IMR-90 (cell line): ENCODE measurements at regions not wholly inside any gene's neighbourhood (a gene's known extent, or its start where the extent isn't known, plus 50 kb on each side); places are given as distances from the start of the nearest gene placed in this dataset.

ENCODE experiments used
- ATAC-seq: fragments of 200-7000 bp; cut with Tn5 transposase; 2 replicates; pipeline ENCODE4 v1.9.1; 2020; ENCODE audit warnings: low read depth, mild to moderate bottlenecking, moderate library complexity
- BruUV-seq: library from RNA; stranded (reverse); fragments of 400-500 nt; replicated peaks from 2 replicates; lab custom pipeline; 2021; lab: Mats Ljungman, UMichigan
- CTCF ChIA-PET: fragments of 300-600 bp; formaldehyde crosslinking; extraction: SDS; loops from one replicate; lab custom pipeline; 2021; ENCODE audit warnings: antibody characterized with exemption; lab: Yijun Ruan, JAX
- POLR2A ChIA-PET: fragments of 300-600 bp; sonication (Branson Sonifier 250); formaldehyde crosslinking; loops from one replicate; lab custom pipeline; 2022; ENCODE audit warnings: antibody characterized with exemption; ENCODE audit not compliant: unreplicated experiment; lab: Charles Lee
- DNase-seq: peaks from one replicate; pipeline ENCODE4 v3.0.0; 2013
- H2AFZ ChIP-seq: replicated peaks from 2 replicates; pipeline ENCODE3; 2013; ENCODE audit warnings: low read length, mild to moderate bottlenecking; ENCODE audit not compliant: poor library complexity
- H2AK5ac ChIP-seq: 2 replicates; pipeline ENCODE4 v1.6.1; 2013; ENCODE audit warnings: low read depth, low read length, inconsistent platforms
- H2AK9ac ChIP-seq: replicated peaks from 2 replicates; pipeline ENCODE3; 2013; ENCODE audit warnings: mild to moderate bottlenecking, low read depth, low read length, moderate library complexity; ENCODE audit not compliant: poor library complexity
- H2BK120ac ChIP-seq: 2 replicates; pipeline ENCODE4 v1.6.1; 2013; ENCODE audit warnings: low read depth, low read length, inconsistent platforms
- H2BK15ac ChIP-seq: 3 replicates; pipeline ENCODE4 v1.6.1; 2013; ENCODE audit warnings: low read depth, low read length, inconsistent platforms
- H2BK20ac ChIP-seq: 2 replicates; pipeline ENCODE4 v1.6.1; 2013; ENCODE audit warnings: low read depth, mild to moderate bottlenecking, inconsistent platforms, low read length, moderate library complexity
- H2BK5ac ChIP-seq: 2 replicates; pipeline ENCODE4 v1.6.1; 2013; ENCODE audit warnings: mild to moderate bottlenecking, low read depth, low read length, inconsistent platforms; ENCODE audit not compliant: poor library complexity, severe bottlenecking
- H3K14ac ChIP-seq: replicated peaks from 2 replicates; pipeline ENCODE4 v1.6.1; 2013; ENCODE audit warnings: low read depth, low read length, inconsistent platforms
- H3K18ac ChIP-seq: 2 replicates; pipeline ENCODE4 v1.6.1; 2013; ENCODE audit warnings: low read depth, low read length, control low read depth
- H3K23ac ChIP-seq: 2 replicates; pipeline ENCODE4 v1.6.1; 2013; ENCODE audit warnings: low read depth, low read length, inconsistent platforms
- H3K27ac ChIP-seq: 2 replicates; pipeline ENCODE4 v1.5.1; 2013; ENCODE audit warnings: mild to moderate bottlenecking, control low read depth, low read length; ENCODE audit not compliant: insufficient read depth
- H3K27me3 ChIP-seq: 2 replicates; pipeline ENCODE4 v1.6.1; 2013; ENCODE audit warnings: low read length; ENCODE audit not compliant: control insufficient read depth, insufficient read depth
- H3K36me3 ChIP-seq: 2 replicates; pipeline ENCODE4 v1.6.1; 2013; ENCODE audit warnings: low read length, mixed read lengths; ENCODE audit not compliant: control insufficient read depth, insufficient read depth
- H3K4ac ChIP-seq: 2 replicates; pipeline ENCODE4 v1.6.1; 2013; ENCODE audit warnings: low read depth, low read length, inconsistent platforms
- H3K4me1 ChIP-seq: 2 replicates; pipeline ENCODE4 v1.6.1; 2013; ENCODE audit warnings: low read length, mixed read lengths; ENCODE audit not compliant: control insufficient read depth, insufficient read depth
- H3K4me2 ChIP-seq: 2 replicates; pipeline ENCODE4 v1.6.1; 2013; ENCODE audit warnings: low read depth, mild to moderate bottlenecking, control low read depth, low read length, moderate library complexity
- H3K4me3 ChIP-seq: 2 replicates; pipeline ENCODE4 v1.5.1; 2013; ENCODE audit warnings: low read depth, mild to moderate bottlenecking, control low read depth, low read length, moderate library complexity; ENCODE audit not compliant: insufficient read depth
- H3K56ac ChIP-seq: 2 replicates; pipeline ENCODE4 v1.6.1; 2013; ENCODE audit warnings: low read length, inconsistent platforms; ENCODE audit not compliant: insufficient read depth; ENCODE audit errors: extremely low read depth
- H3K79me1 ChIP-seq, 2 experiments: 2 replicates each; pipeline ENCODE4 v1.6.1; 2013; ENCODE audit warnings: low read length in 2 of 2, inconsistent platforms in 1 of 2, low read depth in 1 of 2
- H3K9ac ChIP-seq: 2 replicates; pipeline ENCODE4 v1.6.1; 2013; ENCODE audit warnings: low read depth, low read length, control low read depth
- H3K9me1 ChIP-seq: 2 replicates; pipeline ENCODE4 v1.6.1; 2013; ENCODE audit warnings: low read length, inconsistent platforms; ENCODE audit not compliant: insufficient read depth
- H3K9me3 ChIP-seq: 2 replicates; pipeline ENCODE4 v1.6.1; 2013; ENCODE audit warnings: low read length; ENCODE audit not compliant: control insufficient read depth, insufficient read depth
- H4K20me1 ChIP-seq: 2 replicates; pipeline ENCODE4 v1.6.1; 2013; ENCODE audit warnings: low read length, inconsistent platforms; ENCODE audit not compliant: insufficient read depth
- H4K5ac ChIP-seq: 2 replicates; pipeline ENCODE4 v1.6.1; 2013; ENCODE audit warnings: mild to moderate bottlenecking, low read depth, low read length, control low read depth
- H4K8ac ChIP-seq, 2 experiments: 2 replicates each; pipeline ENCODE4 v1.6.1; 2013; ENCODE audit warnings: low read depth in 2 of 2, low read length in 2 of 2, control low read depth in 1 of 2, inconsistent platforms in 1 of 2
- H4K91ac ChIP-seq: 2 replicates; pipeline ENCODE4 v1.6.1; 2013; ENCODE audit warnings: low read depth, low read length, inconsistent platforms; ENCODE audit not compliant: insufficient read depth
- BHLHE40 ChIP-seq: fragments of 150-350 bp; IDR thresholded peaks from 2 replicates; pipeline ENCODE4 v1.6.1; 2016; ENCODE audit warnings: mild to moderate bottlenecking, low read depth, low read length
- CEBPB ChIP-seq: IDR thresholded peaks from 2 replicates; pipeline ENCODE4 v1.6.1; 2012; ENCODE audit warnings: low read depth, low read length, improper control_type of control experiment
- CHD1 ChIP-seq: IDR thresholded peaks from 2 replicates; pipeline ENCODE4 v1.6.1; 2012; ENCODE audit warnings: low read depth, low read length, improper control_type of control experiment
- CTCF ChIP-seq: conservative IDR thresholded peaks from 2 replicates; pipeline ENCODE4 v1.5.1; 2012; ENCODE audit warnings: mild to moderate bottlenecking, low read depth, low read length, improper control_type of control experiment
- ELK1 ChIP-seq: fragments of 150-350 bp; IDR thresholded peaks from 2 replicates; pipeline ENCODE4 v1.6.1; 2016; ENCODE audit warnings: low read depth, mild to moderate bottlenecking, low read length, moderate library complexity, borderline replicate concordance
- FOS ChIP-seq: fragments of 150-350 bp; IDR thresholded peaks from 2 replicates; pipeline ENCODE4 v1.6.1; 2016; ENCODE audit warnings: low read depth, low read length
- MAFK ChIP-seq: IDR thresholded peaks from 2 replicates; pipeline ENCODE4 v1.6.1; 2012; ENCODE audit warnings: low read depth, low read length, improper control_type of control experiment
- MAZ ChIP-seq: IDR thresholded peaks from 2 replicates; pipeline ENCODE4 v1.6.1; 2012; ENCODE audit warnings: low read depth, mild to moderate bottlenecking, low read length, improper control_type of control experiment, moderate library complexity, borderline replicate concordance
- MXI1 ChIP-seq: IDR thresholded peaks from 2 replicates; pipeline ENCODE4 v1.6.1; 2012; ENCODE audit warnings: low read depth, mild to moderate bottlenecking, low read length, moderate library complexity, borderline replicate concordance
- POLR2A ChIP-seq: IDR thresholded peaks from 2 replicates; pipeline ENCODE4 v1.6.1; 2012; ENCODE audit warnings: mild to moderate bottlenecking, low read depth, low read length
- RAD21 ChIP-seq: IDR thresholded peaks from 2 replicates; pipeline ENCODE4 v1.6.1; 2012; ENCODE audit warnings: low read length, improper control_type of control experiment
- RCOR1 ChIP-seq: IDR thresholded peaks from 2 replicates; pipeline ENCODE4 v1.6.1; 2012; ENCODE audit warnings: mild to moderate bottlenecking, low read length, improper control_type of control experiment; ENCODE audit not compliant: insufficient replicate concordance
- RFX5 ChIP-seq: IDR thresholded peaks from 2 replicates; pipeline ENCODE4 v1.8.0; 2012; ENCODE audit warnings: low read depth, mild to moderate bottlenecking, low read length, moderate library complexity
- SMC3 ChIP-seq: fragments of 150-350 bp; IDR thresholded peaks from 2 replicates; pipeline ENCODE4 v1.6.1; 2016; ENCODE audit warnings: low read depth, mild to moderate bottlenecking, antibody characterized with exemption, low read length, moderate library complexity
- WGBS, 2 experiments: methylation state at CpG; one replicate each; pipeline versions ENCODE4 v1.1.5 to v1.1.7; 2013; ENCODE audit warnings: missing lambda C conversion rate in 2 of 2; ENCODE audit not compliant: insufficient read length in 1 of 2; ENCODE audit errors: extremely low coverage in 2 of 2; 5-methylcytosine and 5-hydroxymethylcytosine counted together
- dilution Hi-C: fragments of 300-500 bp; cut with HindIII; formaldehyde crosslinking; loops from one replicate; pipeline ENCODE4 v1.14.3; 2018; ENCODE audit warnings: low sequenced_read_pairs; ENCODE audit not compliant: unreplicated experiment
- in situ Hi-C: fragments of 300-500 bp; cut with MboI; formaldehyde crosslinking; loops from 3 replicates; pipeline ENCODE4 v1.14.3; 2019; ENCODE audit warnings: low sequenced_read_pairs, inconsistent platforms, mixed read lengths
- intact Hi-C: fragments of 100-400 bp; cut with micrococcal nuclease; formaldehyde crosslinking; loops from 2 replicates; pipeline ENCODE4 v1.10.0; 2022
- TF ChIP-seq, protein P1 (sequence below): fragments of 150-350 bp; IDR thresholded peaks from 2 replicates; pipeline ENCODE4 v1.6.1; 2017; ENCODE audit warnings: mild to moderate bottlenecking, antibody characterized with exemption, low read length, low read depth

GRCh38 chr18:79612291-79613108 is 67.1 kb upstream of the CTDP1 start:
- Histone ChIP-seq H3K9ac (no peak overlapping the region), H3K27ac (no peak overlapping the region), H3K27me3 (peaks cover 8% of the 10 kb centered on the region; the same call in 1 of the 2 replicates), H3K56ac (no peak overlapping the region), H2AK5ac (no peak overlapping the region), H3K4me3 (no peak overlapping the region), H4K91ac (no peak overlapping the region), H3K9me3 (no peaks in the 10 kb centered on the region), H3K4me1 (peaks cover 9% of the 10 kb centered on the region), H3K36me3 (no peaks in the 10 kb centered on the region), H2BK20ac (no peak overlapping the region), H3K4me2 (no peak overlapping the region), H3K23ac (no peak overlapping the region), H2AFZ (no peak overlapping the region), H2BK5ac (no peak overlapping the region), H3K9me1 (no peaks in the 10 kb centered on the region; the same call in 1 of the 2 replicates), H2BK120ac (no peak overlapping the region), H4K5ac (no peak overlapping the region), H4K20me1 (no peaks in the 10 kb centered on the region; the same call in 1 of the 2 replicates), H3K79me1 (no peaks in the 10 kb centered on the region), H4K8ac (no peak overlapping the region), H3K18ac (no peak overlapping the region), H2BK15ac (no peak overlapping the region), H2AK9ac (no peak overlapping the region), H3K14ac (no peak overlapping the region), H3K4ac (no peak overlapping the region)
- ChIA-PET CTCF (no interaction called here), POLR2A (no interaction called here)
- DNase-seq = no peak
- dilution Hi-C loops = no loop called here
- WGBS, 2 experiments = 93% methylated on average over 24 of the region's 27 CpGs; no CpG with 5 or more reads in 1 of the 2 experiments
- in situ Hi-C loops = no loop called here
- BruUV-seq = no TSS peak
- intact Hi-C loops = no loop called here
- no peak for ATAC-seq
- TF ChIP-seq MAZ (no peak), ELK1 (no peak), RAD21 (no peak), BHLHE40 (no peak), MAFK (no peak), RCOR1 (no peak), CHD1 (no peak), MXI1 (no peak), SMC3 (no peak), CEBPB (no peak), RFX5 (no peak), FOS (no peak), CTCF (no peak), POLR2A (no peak)
- TF ChIP-seq, protein P1, sequence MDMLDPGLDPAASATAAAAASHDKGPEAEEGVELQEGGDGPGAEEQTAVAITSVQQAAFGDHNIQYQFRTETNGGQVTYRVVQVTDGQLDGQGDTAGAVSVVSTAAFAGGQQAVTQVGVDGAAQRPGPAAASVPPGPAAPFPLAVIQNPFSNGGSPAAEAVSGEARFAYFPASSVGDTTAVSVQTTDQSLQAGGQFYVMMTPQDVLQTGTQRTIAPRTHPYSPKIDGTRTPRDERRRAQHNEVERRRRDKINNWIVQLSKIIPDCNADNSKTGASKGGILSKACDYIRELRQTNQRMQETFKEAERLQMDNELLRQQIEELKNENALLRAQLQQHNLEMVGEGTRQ = no peak
